ENCODE measurements at regions not wholly inside any gene's neighbourhood (a gene's known extent, or its start where the extent isn't known, plus 50 kb on each side); places are given as distances from the start of the nearest gene placed in this dataset.
"Not testable (repeated sequence)": the region's sequence is repeated elsewhere in the genome, so short reads cannot be mapped to it uniquely, and the experiment has no call there.

GRCh38 chr14:38394767-38395166 is 138.9 kb upstream of the CLEC14A start:
- no peak for DNase-seq (ENCODE audit: insufficient read length, low spot score)
- no peak for FAIRE-seq
- no peak for TF ChIP-seq POLR2A (IDR thresholded peaks at IDR 0.05; ENCODE audit: low read depth, low read length)

- no peak for TF ChIP-seq POLR2A (IDR thresholded peaks at IDR 0.05; ENCODE audit: low read depth, low read length)
- FAIRE-seq, result no peak
- DNase-seq (ENCODE audit: insufficient read length, low spot score), result no peak
These were observed 138.2 kb upstream of the CLEC14A start for GRCh38 chr14:38394064-38394463.

- DNase-seq (ENCODE audit: insufficient read length, low spot score) (no peak), FAIRE-seq (no peak)
- TF ChIP-seq POLR2A (IDR thresholded peaks at IDR 0.05; ENCODE audit: low read depth, low read length), result no peak
These were observed 135.4 kb upstream of the CLEC14A start for GRCh38 chr14:38391334-38391733.

- TF ChIP-seq POLR2A (IDR thresholded peaks at IDR 0.05; ENCODE audit: low read depth, low read length), result no peak
- DNase-seq (ENCODE audit: insufficient read length, low spot score) (no peak), FAIRE-seq (no peak)
These were observed 133.8 kb upstream of the CLEC14A start for GRCh38 chr14:38389681-38390080.

- TF ChIP-seq POLR2A (IDR thresholded peaks at IDR 0.05; ENCODE audit: low read depth, low read length), result no peak
- FAIRE-seq, result no peak
- DNase-seq (ENCODE audit: insufficient read length, low spot score), result no peak
These were observed 131.9 kb upstream of the CLEC14A start for GRCh38 chr14:38387821-38388220.

GRCh38 chr14:38385836-38386235 is 129.9 kb upstream of the CLEC14A start:
- TF ChIP-seq POLR2A (IDR thresholded peaks at IDR 0.05; ENCODE audit: low read depth, low read length), result no peak
- FAIRE-seq (no peak), DNase-seq (ENCODE audit: insufficient read length, low spot score) (no peak)

GRCh38 chr14:38385343-38385742 is 129.4 kb upstream of the CLEC14A start:
- no peak for FAIRE-seq
- no peak for DNase-seq (ENCODE audit: insufficient read length, low spot score)
- TF ChIP-seq POLR2A (IDR thresholded peaks at IDR 0.05; ENCODE audit: low read depth, low read length), result no peak

GRCh38 chr14:38384741-38385140 is 128.8 kb upstream of the CLEC14A start:
- no peak for DNase-seq (ENCODE audit: insufficient read length, low spot score)
- no peak for FAIRE-seq
- TF ChIP-seq POLR2A (IDR thresholded peaks at IDR 0.05; ENCODE audit: low read depth, low read length), result no peak

- DNase-seq (ENCODE audit: insufficient read length, low spot score), result no peak
- no peak for FAIRE-seq
- TF ChIP-seq POLR2A (IDR thresholded peaks at IDR 0.05; ENCODE audit: low read depth, low read length), result no peak
These were observed 112.0 kb upstream of the CLEC14A start for GRCh38 chr14:38367922-38368321.

GRCh38 chr14:38366374-38366773 is 110.5 kb upstream of the CLEC14A start:
- no peak for FAIRE-seq
- TF ChIP-seq POLR2A (IDR thresholded peaks at IDR 0.05; ENCODE audit: low read depth, low read length), result no peak
- no peak for DNase-seq (ENCODE audit: insufficient read length, low spot score)

- no peak for DNase-seq (ENCODE audit: insufficient read length, low spot score)
- no peak for TF ChIP-seq POLR2A (IDR thresholded peaks at IDR 0.05; ENCODE audit: low read depth, low read length)
- no peak for FAIRE-seq
These were observed 107.3 kb upstream of the CLEC14A start for GRCh38 chr14:38363217-38363616.

- TF ChIP-seq POLR2A (IDR thresholded peaks at IDR 0.05; ENCODE audit: low read depth, low read length), result no peak
- FAIRE-seq (no peak), DNase-seq (ENCODE audit: insufficient read length, low spot score) (peak; percentile 9)
These were observed 101.7 kb upstream of the CLEC14A start for GRCh38 chr14:38357557-38357956.

GRCh38 chr14:38355473-38355872 is 99.6 kb upstream of the CLEC14A start:
- not testable (repeated sequence) for FAIRE-seq; DNase-seq (ENCODE audit: insufficient read length, low spot score)

- FAIRE-seq (no peak), DNase-seq (ENCODE audit: insufficient read length, low spot score) (no peak)
- TF ChIP-seq POLR2A (IDR thresholded peaks at IDR 0.05; ENCODE audit: low read depth, low read length), result no peak
These were observed 94.2 kb upstream of the CLEC14A start for GRCh38 chr14:38350102-38350501.

- FAIRE-seq (no peak), DNase-seq (ENCODE audit: insufficient read length, low spot score) (peak; percentile 21)
- no peak for TF ChIP-seq POLR2A (IDR thresholded peaks at IDR 0.05; ENCODE audit: low read depth, low read length)
These were observed 86.9 kb upstream of the CLEC14A start for GRCh38 chr14:38342803-38343202.

- TF ChIP-seq POLR2A (IDR thresholded peaks at IDR 0.05; ENCODE audit: low read depth, low read length), result no peak
- DNase-seq (ENCODE audit: insufficient read length, low spot score), result no peak
These were observed 83.8 kb upstream of the CLEC14A start for GRCh38 chr14:38339696-38340095.

More at GRCh38 chr14:38339696-38340095, 83.8 kb upstream of the CLEC14A start:
- FAIRE-seq, result no peak
